ENCODE measurements at regions not wholly inside any gene's neighbourhood (a gene's known extent, or its start where the extent isn't known, plus 50 kb on each side); places are given as distances from the start of the nearest gene placed in this dataset.
"Not testable (repeated sequence)": the region's sequence is repeated elsewhere in the genome, so short reads cannot be mapped to it uniquely, and the experiment has no call there.

DNA sequence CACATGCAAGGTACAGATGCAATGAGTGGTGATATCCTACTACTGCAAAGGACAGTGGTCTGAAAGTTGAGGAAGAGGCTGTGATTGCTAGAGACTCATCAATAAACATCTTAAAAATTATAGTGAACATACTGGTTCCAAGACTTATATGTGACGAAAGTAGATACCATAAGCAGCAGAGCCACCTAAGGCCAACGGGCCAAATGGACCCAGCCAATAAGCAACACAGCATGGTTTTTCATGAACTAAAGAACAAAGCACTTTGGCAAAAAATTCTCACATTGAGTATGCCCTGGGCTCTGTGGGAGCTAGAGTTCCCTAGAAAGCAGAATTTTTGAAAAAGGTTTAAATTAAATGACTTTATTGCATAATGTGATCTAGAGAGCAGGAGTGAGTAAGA is 272.1 kb downstream of the SI start:
- CTCF ChIA-PET: no interaction called here
- H3K4me1 ChIP-seq (ENCODE audit: insufficient read depth, low read length, poor library complexity, severe bottlenecking): no peaks in the 10 kb centered on the region
- no peak for TF ChIP-seq EZH2 (IDR thresholded peaks at IDR 0.05; ENCODE audit: borderline replicate concordance, low read depth, low read length, poor library complexity, severe bottlenecking)
- TF ChIP-seq, protein P1, sequence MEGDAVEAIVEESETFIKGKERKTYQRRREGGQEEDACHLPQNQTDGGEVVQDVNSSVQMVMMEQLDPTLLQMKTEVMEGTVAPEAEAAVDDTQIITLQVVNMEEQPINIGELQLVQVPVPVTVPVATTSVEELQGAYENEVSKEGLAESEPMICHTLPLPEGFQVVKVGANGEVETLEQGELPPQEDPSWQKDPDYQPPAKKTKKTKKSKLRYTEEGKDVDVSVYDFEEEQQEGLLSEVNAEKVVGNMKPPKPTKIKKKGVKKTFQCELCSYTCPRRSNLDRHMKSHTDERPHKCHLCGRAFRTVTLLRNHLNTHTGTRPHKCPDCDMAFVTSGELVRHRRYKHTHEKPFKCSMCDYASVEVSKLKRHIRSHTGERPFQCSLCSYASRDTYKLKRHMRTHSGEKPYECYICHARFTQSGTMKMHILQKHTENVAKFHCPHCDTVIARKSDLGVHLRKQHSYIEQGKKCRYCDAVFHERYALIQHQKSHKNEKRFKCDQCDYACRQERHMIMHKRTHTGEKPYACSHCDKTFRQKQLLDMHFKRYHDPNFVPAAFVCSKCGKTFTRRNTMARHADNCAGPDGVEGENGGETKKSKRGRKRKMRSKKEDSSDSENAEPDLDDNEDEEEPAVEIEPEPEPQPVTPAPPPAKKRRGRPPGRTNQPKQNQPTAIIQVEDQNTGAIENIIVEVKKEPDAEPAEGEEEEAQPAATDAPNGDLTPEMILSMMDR (conservative IDR thresholded peaks at IDR 0.05; ENCODE audit: low read depth, low read length): no peak
- no TSS peak for BruUV-seq (replicated peaks)
- no peak overlapping the region for H3K4me3 ChIP-seq (ENCODE audit: low read depth, low read length, poor library complexity, severe bottlenecking)
- no peak overlapping the region for H3K27ac ChIP-seq (ENCODE audit: low read depth, low read length, poor library complexity, severe bottlenecking)
- no peak for DNase-seq (ENCODE audit: low spot score)
- no peaks in the 10 kb centered on the region for H3K9me3 ChIP-seq (ENCODE audit: low read depth, low read length, poor library complexity, severe bottlenecking)
- no peaks in the 10 kb centered on the region for H3K27me3 ChIP-seq (replicated peaks; ENCODE audit: insufficient read depth, low read depth, low read length, poor library complexity)
- POLR2A ChIA-PET (ENCODE audit: low non-redundant PET): no interaction called here
- intact Hi-C loops (cut with micrococcal nuclease; ENCODE audit: unreplicated experiment): no loop called here
- no peaks in the 10 kb centered on the region for H3K36me3 ChIP-seq (ENCODE audit: insufficient read depth, low read length, poor library complexity, severe bottlenecking)

DNA sequence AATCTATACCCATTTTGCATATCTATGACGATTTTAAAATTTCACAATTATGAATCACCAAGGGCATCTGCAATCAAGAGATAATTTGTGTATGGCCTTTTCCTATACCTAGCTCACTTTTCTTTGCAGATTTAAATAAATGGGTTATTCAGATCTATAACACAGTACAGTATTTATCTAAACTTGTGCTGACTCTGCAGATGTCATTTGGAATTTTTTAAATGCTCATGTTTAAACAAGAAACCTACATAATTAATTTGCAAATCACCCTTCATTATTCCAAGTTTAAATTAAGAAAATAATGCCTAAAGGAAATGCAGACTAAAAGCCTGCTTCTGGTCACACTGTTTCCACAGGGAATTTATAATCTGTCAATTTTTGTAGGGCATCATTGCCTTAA is 284.2 kb downstream of the SI start:
- H3K27ac ChIP-seq (ENCODE audit: low read depth, low read length, poor library complexity, severe bottlenecking): no peak overlapping the region
- intact Hi-C loops (cut with micrococcal nuclease; ENCODE audit: unreplicated experiment): no loop called here
- no peaks in the 10 kb centered on the region for H3K27me3 ChIP-seq (replicated peaks; ENCODE audit: insufficient read depth, low read depth, low read length, poor library complexity)
- H3K4me3 ChIP-seq (ENCODE audit: low read depth, low read length, poor library complexity, severe bottlenecking): no peak overlapping the region
- no peak for DNase-seq (ENCODE audit: low spot score)
- ChIA-PET CTCF (no interaction called here), POLR2A (ENCODE audit: low non-redundant PET) (no interaction called here)
- no peaks in the 10 kb centered on the region for H3K9me3 ChIP-seq (ENCODE audit: low read depth, low read length, poor library complexity, severe bottlenecking)
- BruUV-seq (replicated peaks): no TSS peak
- H3K4me1 ChIP-seq (ENCODE audit: insufficient read depth, low read length, poor library complexity, severe bottlenecking): no peaks in the 10 kb centered on the region
- H3K36me3 ChIP-seq (ENCODE audit: insufficient read depth, low read length, poor library complexity, severe bottlenecking): no peaks in the 10 kb centered on the region
- TF ChIP-seq, protein P1 (conservative IDR thresholded peaks at IDR 0.05; ENCODE audit: low read depth, low read length): no peak
- TF ChIP-seq EZH2 (IDR thresholded peaks at IDR 0.05; ENCODE audit: borderline replicate concordance, low read depth, low read length, poor library complexity, severe bottlenecking): no peak

DNA sequence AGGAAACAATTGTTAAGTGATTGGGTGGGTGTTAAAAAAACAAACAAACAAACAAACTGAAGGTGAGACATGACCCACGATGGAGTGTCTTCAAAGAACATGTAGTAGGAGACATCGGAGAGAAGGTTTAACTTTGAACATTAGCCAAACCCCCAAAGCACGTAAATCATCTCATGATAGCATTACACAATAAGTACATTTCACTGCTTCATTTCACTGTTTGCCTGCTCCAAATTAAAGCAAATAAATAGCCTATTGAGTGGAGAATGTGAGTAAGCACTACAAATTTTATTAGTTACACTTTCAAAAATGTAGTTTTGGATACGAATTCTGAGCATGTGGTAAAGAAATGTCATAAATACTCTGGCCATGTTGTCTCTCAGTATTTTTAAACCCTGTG is 287.0 kb downstream of the SI start:
- H3K9me3 ChIP-seq (ENCODE audit: low read depth, low read length, poor library complexity, severe bottlenecking): peaks cover 4% of the 10 kb centered on the region
- DNase-seq (ENCODE audit: low spot score): no peak
- ChIA-PET POLR2A (ENCODE audit: low non-redundant PET) (no interaction called here), CTCF (no interaction called here)
- no TSS peak for BruUV-seq (replicated peaks)
- TF ChIP-seq EZH2 (IDR thresholded peaks at IDR 0.05; ENCODE audit: borderline replicate concordance, low read depth, low read length, poor library complexity, severe bottlenecking): no peak
- TF ChIP-seq, protein P1 (conservative IDR thresholded peaks at IDR 0.05; ENCODE audit: low read depth, low read length): no peak
- intact Hi-C loops (cut with micrococcal nuclease; ENCODE audit: unreplicated experiment): no loop called here
- H3K27me3 ChIP-seq (replicated peaks; ENCODE audit: insufficient read depth, low read depth, low read length, poor library complexity): no peaks in the 10 kb centered on the region
- H3K27ac ChIP-seq (ENCODE audit: low read depth, low read length, poor library complexity, severe bottlenecking): no peak overlapping the region
- no peaks in the 10 kb centered on the region for H3K36me3 ChIP-seq (ENCODE audit: insufficient read depth, low read length, poor library complexity, severe bottlenecking)
- H3K4me3 ChIP-seq (ENCODE audit: low read depth, low read length, poor library complexity, severe bottlenecking): no peak overlapping the region
- no peaks in the 10 kb centered on the region for H3K4me1 ChIP-seq (ENCODE audit: insufficient read depth, low read length, poor library complexity, severe bottlenecking)

DNA sequence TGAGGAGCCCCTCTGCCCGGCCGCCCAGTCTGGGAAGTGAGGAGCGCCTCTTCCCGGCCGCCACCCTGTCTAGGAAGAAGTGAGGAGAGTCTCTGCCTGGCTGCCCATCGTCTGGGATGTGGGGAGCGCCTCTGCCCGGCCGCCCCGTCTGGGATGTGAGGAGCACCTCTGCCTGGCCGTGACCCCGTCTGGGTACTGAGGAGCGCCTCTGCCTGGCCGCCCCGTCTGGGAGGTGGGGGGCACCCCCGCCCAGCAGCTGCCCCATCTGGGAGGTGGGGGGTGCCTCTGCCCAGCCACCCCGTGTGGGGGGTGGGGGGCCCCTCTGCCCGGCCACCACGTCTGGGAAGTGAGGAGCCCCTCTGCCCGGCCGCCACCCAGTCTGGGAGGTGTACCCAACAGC is 293.9 kb downstream of the SI start:
- H3K27ac ChIP-seq (ENCODE audit: low read depth, low read length, poor library complexity, severe bottlenecking); H3K4me3 ChIP-seq (ENCODE audit: low read depth, low read length, poor library complexity, severe bottlenecking); DNase-seq (ENCODE audit: low spot score); POLR2A ChIA-PET (ENCODE audit: low non-redundant PET); intact Hi-C loops (cut with micrococcal nuclease; ENCODE audit: unreplicated experiment); CTCF ChIA-PET; H3K9me3 ChIP-seq (ENCODE audit: low read depth, low read length, poor library complexity, severe bottlenecking); H3K27me3 ChIP-seq (replicated peaks; ENCODE audit: insufficient read depth, low read depth, low read length, poor library complexity); H3K4me1 ChIP-seq (ENCODE audit: insufficient read depth, low read length, poor library complexity, severe bottlenecking); BruUV-seq (replicated peaks); H3K36me3 ChIP-seq (ENCODE audit: insufficient read depth, low read length, poor library complexity, severe bottlenecking): not testable (repeated sequence)

Measured in A673 (cell line).